KMS-11 (cell line): ENCODE measurements at regions not wholly inside any gene's neighbourhood (a gene's known extent, or its start where the extent isn't known, plus 50 kb on each side); places are given as distances from the start of the nearest gene placed in this dataset.

Experiments used
- H2AFZ ChIP-seq: fragments of 200-600 bp; sonication (generic); 2 replicates; pipeline ENCODE4 v1.6.1; 2016; ENCODE audit warnings: antibody characterized with exemption, mixed run types, low read depth
- H3K27ac ChIP-seq: fragments of 200-600 bp; sonication (generic); 2 replicates; pipeline ENCODE4 v1.6.1; 2016; ENCODE audit warnings: mild to moderate bottlenecking, mixed run types
- H3K27me3 ChIP-seq: fragments of 200-600 bp; sonication (generic); 2 replicates; pipeline ENCODE4 v1.6.1; 2017; ENCODE audit warnings: mild to moderate bottlenecking, low read depth, mixed run types, moderate library complexity; ENCODE audit not compliant: insufficient read depth
- H3K36me3 ChIP-seq: fragments of 200-600 bp; sonication (generic); 2 replicates; pipeline ENCODE4 v1.6.1; 2017; ENCODE audit warnings: mild to moderate bottlenecking, mixed run types; ENCODE audit not compliant: insufficient read depth
- H3K4me1 ChIP-seq: fragments of 200-600 bp; sonication (generic); 2 replicates; pipeline ENCODE4 v1.6.1; 2016; ENCODE audit warnings: mild to moderate bottlenecking, low read depth, mixed run types; ENCODE audit not compliant: poor library complexity, severe bottlenecking
- H3K4me2 ChIP-seq: fragments of 200-600 bp; sonication (generic); 2 replicates; pipeline ENCODE4 v1.7.0; 2016; ENCODE audit warnings: mild to moderate bottlenecking, mixed run types
- H3K4me3 ChIP-seq: fragments of 200-600 bp; sonication (generic); IDR thresholded peaks from 2 replicates; pipeline ENCODE4 v1.6.1; 2017; ENCODE audit warnings: low read depth, low read length, mixed read lengths; ENCODE audit not compliant: insufficient read depth
- H3K79me2 ChIP-seq: fragments of 200-600 bp; sonication (generic); 2 replicates; pipeline ENCODE4 v1.6.1; 2016; ENCODE audit warnings: low read depth, mixed run types; ENCODE audit not compliant: insufficient read depth
- H3K9ac ChIP-seq: fragments of 200-600 bp; sonication (generic); 2 replicates; pipeline ENCODE4 v1.6.1; 2016; ENCODE audit warnings: mild to moderate bottlenecking, mixed run types
- H4K20me1 ChIP-seq: fragments of 200-600 bp; sonication (generic); 2 replicates; pipeline ENCODE4 v1.6.1; 2016; ENCODE audit warnings: mild to moderate bottlenecking, mixed run types; ENCODE audit not compliant: insufficient read depth
- CTCF ChIP-seq: fragments of 200-600 bp; sonication (generic); conservative IDR thresholded peaks from 2 replicates; pipeline ENCODE4 v1.6.1; 2017; ENCODE audit warnings: low read depth, mild to moderate bottlenecking, antibody characterized with exemption, low read length, moderate library complexity, mixed read lengths

GRCh38 chr2:21814588-21815149 lies 690.9 kb downstream of the TDRD15 start:
- Histone ChIP-seq H3K79me2 (no peaks in the 10 kb centered on the region), H3K4me2 (no peak overlapping the region), H3K4me1 (no peaks in the 10 kb centered on the region), H3K27ac (no peak overlapping the region), H2AFZ (no peak overlapping the region), H3K9ac (no peak overlapping the region), H4K20me1 (no peaks in the 10 kb centered on the region), H3K27me3 (no peaks in the 10 kb centered on the region), H3K4me3 (no peak overlapping the region), H3K36me3 (no peaks in the 10 kb centered on the region)
- no peak for TF ChIP-seq CTCF

GRCh38 chr2:21818212-21818795 lies 694.5 kb downstream of the TDRD15 start:
- Histone ChIP-seq H3K27me3 (no peaks in the 10 kb centered on the region), H3K4me3 (no peak overlapping the region), H3K36me3 (no peaks in the 10 kb centered on the region), H3K79me2 (no peaks in the 10 kb centered on the region), H3K27ac (no peak overlapping the region), H4K20me1 (no peaks in the 10 kb centered on the region), H3K4me1 (no peaks in the 10 kb centered on the region), H3K9ac (no peak overlapping the region), H2AFZ (no peak overlapping the region), H3K4me2 (no peak overlapping the region)
- TF ChIP-seq CTCF, result no peak

- no peaks in the 10 kb centered on the region for H3K79me2 ChIP-seq
- no peaks in the 10 kb centered on the region for H3K4me1 ChIP-seq
- no peaks in the 10 kb centered on the region for H3K36me3 ChIP-seq
- no peaks in the 10 kb centered on the region for H4K20me1 ChIP-seq
- no peak for TF ChIP-seq CTCF
- no peak overlapping the region for H3K4me2 ChIP-seq
- H3K9ac ChIP-seq, result no peak overlapping the region
- no peak overlapping the region for H2AFZ ChIP-seq
- H3K27ac ChIP-seq, result no peak overlapping the region
- no peak overlapping the region for H3K4me3 ChIP-seq
- no peaks in the 10 kb centered on the region for H3K27me3 ChIP-seq
Measured at GRCh38 chr2:21819454-21819853, 695.7 kb downstream of the TDRD15 start.

- Histone ChIP-seq H3K4me1 (no peaks in the 10 kb centered on the region), H3K9ac (no peak overlapping the region), H4K20me1 (no peaks in the 10 kb centered on the region), H2AFZ (no peak overlapping the region), H3K4me3 (no peak overlapping the region), H3K4me2 (no peak overlapping the region), H3K27ac (no peak overlapping the region), H3K27me3 (no peaks in the 10 kb centered on the region), H3K36me3 (no peaks in the 10 kb centered on the region), H3K79me2 (no peaks in the 10 kb centered on the region)
- TF ChIP-seq CTCF, result no peak
Measured at GRCh38 chr2:21820271-21820670, 696.5 kb downstream of the TDRD15 start.
